A673 (cell line): ENCODE measurements at regions not wholly inside any gene's neighbourhood (a gene's known extent, or its start where the extent isn't known, plus 50 kb on each side); places are given as distances from the start of the nearest gene placed in this dataset.

Experiments used
- BruUV-seq: library from RNA; stranded (reverse); fragments of 400-500 nt; replicated peaks from 2 replicates; lab custom pipeline; 2021; lab: Mats Ljungman, UMichigan
- CTCF ChIA-PET: fragments of 300-600 bp; sonication (Branson Sonifier 250); formaldehyde crosslinking; loops from one replicate; lab custom pipeline; 2022; ENCODE audit warnings: antibody characterized with exemption; lab: Charles Lee
- POLR2A ChIA-PET: fragments of 300-600 bp; sonication (Branson Sonifier 250); formaldehyde crosslinking; loops from one replicate; lab custom pipeline; 2022; ENCODE audit warnings: antibody characterized with exemption; ENCODE audit not compliant: low non-redundant PET; lab: Charles Lee
- DNase-seq: peaks from one replicate; pipeline ENCODE4 v3.0.0-alpha.2; 2015; ENCODE audit warnings: low spot score
- H3K27ac ChIP-seq: fragments of 200-600 bp; sonication (generic); 2 replicates; pipeline ENCODE4 v1.5.1; 2016; ENCODE audit warnings: mixed run types, low read depth, mild to moderate bottlenecking, mixed read lengths, antibody characterized with exemption, low read length; ENCODE audit not compliant: poor library complexity, severe bottlenecking
- H3K27me3 ChIP-seq: fragments of 200-600 bp; sonication (generic); replicated peaks from 2 replicates; pipeline ENCODE4 v1.6.1; 2017; ENCODE audit warnings: mixed run types, low read depth, mild to moderate bottlenecking, mixed read lengths, antibody characterized with exemption, low read length; ENCODE audit not compliant: insufficient read depth, poor library complexity
- H3K36me3 ChIP-seq: fragments of 200-600 bp; sonication (generic); 2 replicates; pipeline ENCODE4 v1.6.1; 2016; ENCODE audit warnings: mixed run types, mild to moderate bottlenecking, mixed read lengths, antibody characterized with exemption, low read length; ENCODE audit not compliant: insufficient read depth, poor library complexity, severe bottlenecking
- H3K4me1 ChIP-seq: fragments of 200-600 bp; sonication (generic); 2 replicates; pipeline ENCODE4 v1.6.1; 2017; ENCODE audit warnings: mixed run types, mild to moderate bottlenecking, mixed read lengths, antibody characterized with exemption, low read length; ENCODE audit not compliant: insufficient read depth, poor library complexity, severe bottlenecking
- H3K4me3 ChIP-seq: fragments of 200-600 bp; sonication (generic); 2 replicates; pipeline ENCODE4 v1.5.1; 2016; ENCODE audit warnings: low read depth, mixed run types, mild to moderate bottlenecking, mixed read lengths, low read length; ENCODE audit not compliant: poor library complexity, severe bottlenecking
- H3K9me3 ChIP-seq: fragments of 200-600 bp; sonication (generic); 2 replicates; pipeline ENCODE4 v1.6.1; 2016; ENCODE audit warnings: mixed run types, low read depth, mild to moderate bottlenecking, mixed read lengths, antibody characterized with exemption, low read length; ENCODE audit not compliant: poor library complexity, severe bottlenecking
- EZH2 ChIP-seq: fragments of 200-600 bp; sonication (generic); IDR thresholded peaks from 2 replicates; pipeline ENCODE4 v1.6.1; 2017; ENCODE audit warnings: borderline replicate concordance, low read depth, mild to moderate bottlenecking, mixed read lengths, antibody characterized with exemption, low read length; ENCODE audit not compliant: poor library complexity, severe bottlenecking
- intact Hi-C: fragments of 100-400 bp; cut with micrococcal nuclease; formaldehyde crosslinking; loops from one replicate; pipeline ENCODE4 v1.10.0; 2022; ENCODE audit not compliant: unreplicated experiment
- TF ChIP-seq, protein P1 (sequence below): fragments of 300-800, 200-600 bp; sonication (generic); conservative IDR thresholded peaks from 2 replicates; pipeline ENCODE4 v1.5.1; 2017; ENCODE audit warnings: low read depth, mild to moderate bottlenecking, antibody characterized with exemption, low read length, moderate library complexity, mixed read lengths

DNA sequence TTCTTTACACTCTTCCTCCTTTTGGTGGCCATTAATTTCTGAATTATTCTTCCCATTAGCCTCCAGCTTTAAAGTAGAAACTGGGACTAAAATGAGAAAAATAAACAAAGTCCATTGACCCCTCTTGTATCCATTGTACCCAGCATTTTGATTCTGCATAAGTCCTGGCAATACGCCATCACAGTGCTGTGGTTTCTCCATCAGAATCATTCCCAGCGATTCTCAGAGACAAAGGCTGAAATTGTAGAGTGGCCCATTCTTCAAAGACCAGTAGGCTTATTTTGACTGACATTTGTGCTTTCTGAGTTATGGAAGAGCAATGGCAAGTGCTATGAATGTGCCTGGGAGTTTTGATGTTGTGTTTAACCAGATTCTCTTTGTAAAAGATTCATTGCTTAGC, 199.3 kb upstream of the GALNT5 start:
- CTCF ChIA-PET, result no interaction called here
- TF ChIP-seq, protein P1, sequence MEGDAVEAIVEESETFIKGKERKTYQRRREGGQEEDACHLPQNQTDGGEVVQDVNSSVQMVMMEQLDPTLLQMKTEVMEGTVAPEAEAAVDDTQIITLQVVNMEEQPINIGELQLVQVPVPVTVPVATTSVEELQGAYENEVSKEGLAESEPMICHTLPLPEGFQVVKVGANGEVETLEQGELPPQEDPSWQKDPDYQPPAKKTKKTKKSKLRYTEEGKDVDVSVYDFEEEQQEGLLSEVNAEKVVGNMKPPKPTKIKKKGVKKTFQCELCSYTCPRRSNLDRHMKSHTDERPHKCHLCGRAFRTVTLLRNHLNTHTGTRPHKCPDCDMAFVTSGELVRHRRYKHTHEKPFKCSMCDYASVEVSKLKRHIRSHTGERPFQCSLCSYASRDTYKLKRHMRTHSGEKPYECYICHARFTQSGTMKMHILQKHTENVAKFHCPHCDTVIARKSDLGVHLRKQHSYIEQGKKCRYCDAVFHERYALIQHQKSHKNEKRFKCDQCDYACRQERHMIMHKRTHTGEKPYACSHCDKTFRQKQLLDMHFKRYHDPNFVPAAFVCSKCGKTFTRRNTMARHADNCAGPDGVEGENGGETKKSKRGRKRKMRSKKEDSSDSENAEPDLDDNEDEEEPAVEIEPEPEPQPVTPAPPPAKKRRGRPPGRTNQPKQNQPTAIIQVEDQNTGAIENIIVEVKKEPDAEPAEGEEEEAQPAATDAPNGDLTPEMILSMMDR, result no peak
- TF ChIP-seq EZH2, result no peak
- BruUV-seq, result no TSS peak
- no peaks in the 10 kb centered on the region for H3K27me3 ChIP-seq
- no peak for DNase-seq
- intact Hi-C loops, result loop anchor here (5.0 to 10.0 kb wide), 3 partner anchors 124 to 1681 kb away; no protein-coding TSS in a partner anchor
- POLR2A ChIA-PET, result no interaction called here
- H3K36me3 ChIP-seq, result no peaks in the 10 kb centered on the region
- H3K9me3 ChIP-seq, result no peaks in the 10 kb centered on the region
- H3K4me1 ChIP-seq, result peaks cover 5% of the 10 kb centered on the region
- H3K4me3 ChIP-seq, result no peak overlapping the region
- H3K27ac ChIP-seq, result no peak overlapping the region

DNA sequence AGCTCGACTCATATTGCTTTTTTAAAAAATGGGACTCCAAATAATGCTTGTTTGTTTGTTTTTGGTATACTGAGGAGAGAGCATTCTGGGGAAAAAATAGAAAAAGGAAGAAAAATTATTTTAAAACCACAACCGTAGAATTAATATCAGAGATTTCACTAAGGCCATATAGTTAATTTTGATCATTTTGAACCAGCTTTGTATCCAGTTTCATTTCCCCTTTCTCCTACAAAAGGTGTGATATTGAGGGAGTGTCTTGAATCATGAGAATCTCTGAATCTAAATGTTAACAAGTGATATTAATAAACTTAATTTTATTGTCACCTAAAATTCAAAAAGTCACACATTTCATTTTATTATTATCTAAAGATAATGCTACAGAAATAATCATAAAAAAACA, 198.5 kb upstream of the GALNT5 start:
- no peaks in the 10 kb centered on the region for H3K27me3 ChIP-seq
- no peak for DNase-seq
- TF ChIP-seq, protein P1, result no peak
- no peak for TF ChIP-seq EZH2
- CTCF ChIA-PET, result no interaction called here
- BruUV-seq, result no TSS peak
- no peak overlapping the region for H3K4me3 ChIP-seq
- no peak overlapping the region for H3K27ac ChIP-seq
- POLR2A ChIA-PET, result no interaction called here
- no peaks in the 10 kb centered on the region for H3K36me3 ChIP-seq
- H3K9me3 ChIP-seq, result no peaks in the 10 kb centered on the region
- H3K4me1 ChIP-seq, result peaks cover 5% of the 10 kb centered on the region
- intact Hi-C loops, result loop anchor here (5.0 to 10.0 kb wide), 3 partner anchors 123 to 1682 kb away; no protein-coding TSS in a partner anchor

DNA sequence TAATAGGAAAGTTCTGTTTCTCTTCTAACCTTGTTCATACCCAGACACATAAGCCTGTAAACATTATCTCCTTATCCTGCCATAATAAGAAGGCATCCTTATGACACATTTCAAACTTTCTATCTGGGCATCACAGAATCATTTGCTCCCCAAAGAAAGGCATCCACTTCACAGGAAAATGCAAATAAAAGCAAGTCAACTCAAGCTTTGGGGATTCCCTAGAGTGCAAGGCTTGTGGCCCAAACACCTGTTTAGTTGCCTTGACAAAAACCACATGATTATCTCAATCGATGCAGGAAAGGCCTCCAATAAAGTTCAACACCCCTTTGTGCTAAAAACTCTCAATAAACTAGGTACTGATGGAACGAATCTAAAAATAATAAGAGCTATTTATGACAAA, 195.7 kb upstream of the GALNT5 start:
- Histone ChIP-seq H3K9me3 (no peaks in the 10 kb centered on the region), H3K36me3 (no peaks in the 10 kb centered on the region), H3K4me1 (no peaks in the 10 kb centered on the region), H3K4me3 (no peak overlapping the region), H3K27ac (no peak overlapping the region), H3K27me3 (no peaks in the 10 kb centered on the region)
- POLR2A ChIA-PET, result no interaction called here
- intact Hi-C loops, result no loop called here
- TF ChIP-seq, protein P1, result no peak
- no peak for TF ChIP-seq EZH2
- CTCF ChIA-PET, result no interaction called here
- no peak for DNase-seq
- BruUV-seq, result no TSS peak
